GM12892 (cell line): ENCODE measurements at regions not wholly inside any gene's neighbourhood (a gene's known extent, or its start where the extent isn't known, plus 50 kb on each side); places are given as distances from the start of the nearest gene placed in this dataset.

Experiments used
- POLR2A ChIP-seq: IDR thresholded peaks from 2 replicates; pipeline ENCODE4 v1.6.1; 2011; ENCODE audit warnings: low read depth, low read length, control low read depth
- POLR2AphosphoS5 ChIP-seq: IDR thresholded peaks from 2 replicates; pipeline ENCODE4 v1.6.1; 2011; ENCODE audit warnings: low read depth, low read length, control low read depth
- TAF1 ChIP-seq: IDR thresholded peaks from 2 replicates; pipeline ENCODE4 v1.6.1; 2011; ENCODE audit warnings: low read depth, mild to moderate bottlenecking, control low read depth, low read length, borderline replicate concordance

- TF ChIP-seq POLR2A = no peak
- TF ChIP-seq POLR2AphosphoS5 = no peak
- no peak for TF ChIP-seq TAF1
Measured at GRCh38 chr14:44142006-44142405, 365.1 kb downstream of the FSCB start.
